WTC11 (cell line): ENCODE measurements at regions not wholly inside any gene's neighbourhood (a gene's known extent, or its start where the extent isn't known, plus 50 kb on each side); places are given as distances from the start of the nearest gene placed in this dataset.

Experiments
- ATAC-seq: fragments of 200-7000 bp; cut with Tn5 transposase; 2 replicates; pipeline ENCODE4 v1.10.0; 2021; ENCODE audit warnings: mild to moderate bottlenecking, moderate library complexity
- CTCF ChIA-PET: fragments of 300-600 bp; sonication (Branson Sonifier 250); formaldehyde crosslinking; loops from one replicate; lab custom pipeline; 2021; ENCODE audit warnings: antibody characterized with exemption; lab: Charles Lee
- POLR2A ChIA-PET: fragments of 350-600 bp; sonication (Branson Sonifier 250); formaldehyde crosslinking; loops from one replicate; lab custom pipeline; 2021; ENCODE audit warnings: antibody characterized with exemption; lab: Charles Lee
- DNase-seq: peaks from one replicate; pipeline ENCODE4 v3.0.0; 2021; ENCODE audit warnings: low spot score
- H3K27ac Mint-ChIP-seq: 2 replicates; pipeline ENCODE4 v1.8.0; 2021; ENCODE audit warnings: mixed read lengths
- H3K27me3 Mint-ChIP-seq: 2 replicates; pipeline ENCODE4 v1.8.0; 2021; ENCODE audit warnings: low read depth, mild to moderate bottlenecking, moderate library complexity, mixed read lengths
- H3K36me3 Mint-ChIP-seq: 2 replicates; pipeline ENCODE4 v1.8.0; 2021; ENCODE audit warnings: mixed read lengths
- H3K4me1 Mint-ChIP-seq: 2 replicates; pipeline ENCODE4 v1.8.0; 2022; ENCODE audit warnings: mixed read lengths
- H3K4me3 Mint-ChIP-seq: 2 replicates; pipeline ENCODE4 v1.8.0; 2021; ENCODE audit warnings: mild to moderate bottlenecking, moderate library complexity, mixed read lengths
- H3K9me3 Mint-ChIP-seq: 2 replicates; pipeline ENCODE4 v1.8.0; 2021; ENCODE audit warnings: mixed read lengths
- ARID4B ChIP-seq: sonication (generic); formaldehyde crosslinking; IDR thresholded peaks from 2 replicates; pipeline ENCODE4 v1.8.0; 2023; ENCODE audit warnings: missing genetic modification reagents, mild to moderate bottlenecking, borderline replicate concordance
- ATF1 ChIP-seq: sonication (generic); formaldehyde crosslinking; IDR thresholded peaks from 2 replicates; pipeline ENCODE4 v1.8.1; 2023; ENCODE audit warnings: mild to moderate bottlenecking, moderate library complexity, missing genetic modification reagents
- ATF2 ChIP-seq: sonication (generic); formaldehyde crosslinking; IDR thresholded peaks from 2 replicates; pipeline ENCODE4 v1.8.1; 2022; ENCODE audit warnings: low read depth, missing genetic modification reagents, borderline replicate concordance
- CTCF ChIP-seq: fragments of 200-600 bp; IDR thresholded peaks from 2 replicates; pipeline ENCODE4 v1.8.0; 2022; ENCODE audit warnings: antibody characterized with exemption
- IRF1 ChIP-seq: sonication (generic); formaldehyde crosslinking; IDR thresholded peaks from 2 replicates; pipeline ENCODE4 v1.8.0; 2023; ENCODE audit warnings: missing genetic modification reagents
- JUN ChIP-seq: sonication (generic); formaldehyde crosslinking; IDR thresholded peaks from 2 replicates; pipeline ENCODE4 v1.8.0; 2023; ENCODE audit warnings: mild to moderate bottlenecking, missing genetic modification reagents
- KAT7 ChIP-seq: sonication (generic); formaldehyde crosslinking; IDR thresholded peaks from 2 replicates; pipeline ENCODE4 v1.8.1; 2023; ENCODE audit warnings: missing genetic modification reagents, mild to moderate bottlenecking, borderline replicate concordance
- MXD4 ChIP-seq: fragments of 250-450 bp; sonication (Bioruptor Pico); IDR thresholded peaks from 2 replicates; pipeline ENCODE4 v1.8.0; 2021; ENCODE audit warnings: mild to moderate bottlenecking, moderate library complexity, borderline replicate concordance
- NFATC4 ChIP-seq: fragments of 250-450 bp; sonication (Bioruptor Pico); IDR thresholded peaks from 2 replicates; pipeline ENCODE4 v1.9.0; 2021; ENCODE audit warnings: mild to moderate bottlenecking
- NR1H2 ChIP-seq: sonication (generic); formaldehyde crosslinking; IDR thresholded peaks from 2 replicates; pipeline ENCODE4 v1.9.0; 2021; ENCODE audit warnings: mild to moderate bottlenecking, moderate library complexity, missing genetic modification reagents
- PRDM15 ChIP-seq: sonication (generic); formaldehyde crosslinking; IDR thresholded peaks from 2 replicates; pipeline ENCODE4 v1.8.0; 2022; ENCODE audit warnings: missing genetic modification reagents
- RORB ChIP-seq: fragments of 250-450 bp; sonication (Bioruptor Pico); IDR thresholded peaks from 2 replicates; pipeline ENCODE4 v1.9.0; 2021; ENCODE audit warnings: mild to moderate bottlenecking
- USF2 ChIP-seq: sonication (generic); formaldehyde crosslinking; IDR thresholded peaks from 2 replicates; pipeline ENCODE4 v1.8.1; 2023; ENCODE audit warnings: mild to moderate bottlenecking, missing genetic modification reagents, moderate library complexity
- ZBTB43 ChIP-seq: sonication (generic); formaldehyde crosslinking; IDR thresholded peaks from 2 replicates; pipeline ENCODE4 v1.8.1; 2023; ENCODE audit warnings: mild to moderate bottlenecking, missing genetic modification reagents
- ZNF263 ChIP-seq: sonication (generic); formaldehyde crosslinking; IDR thresholded peaks from 2 replicates; pipeline ENCODE4 v1.8.1; 2022; ENCODE audit warnings: low read depth, mild to moderate bottlenecking, moderate library complexity, missing genetic modification reagents
- ZNF416 ChIP-seq: fragments of 250-450 bp; sonication (Bioruptor Pico); IDR thresholded peaks from 2 replicates; pipeline ENCODE4 v1.9.0; 2021; ENCODE audit warnings: mild to moderate bottlenecking, inconsistent platforms
- ZNF423 ChIP-seq: fragments of 250-450 bp; sonication (Bioruptor Pico); IDR thresholded peaks from 2 replicates; pipeline ENCODE4 v2.1.2; 2022; ENCODE audit warnings: mild to moderate bottlenecking, moderate library complexity
- ZSCAN18 ChIP-seq: fragments of 250-450 bp; sonication (Bioruptor Pico); IDR thresholded peaks from 2 replicates; pipeline ENCODE4 v2.1.2; 2022; ENCODE audit warnings: mild to moderate bottlenecking, moderate library complexity

GRCh38 chr9:29211003-29211579 lies 1637.8 kb upstream of the C9orf72 start:
- H3K4me1 Mint-ChIP-seq, result peaks cover 37% of the 10 kb centered on the region
- DNase-seq, result no peak
- H3K4me3 Mint-ChIP-seq, result peak overlapping the region; percentile 89
- H3K27ac Mint-ChIP-seq, result no peak overlapping the region
- TF ChIP-seq ZBTB43 (no peak), MXD4 (no peak), ATF1 (CRISPR knock-in tag) (no peak), ZNF423 (no peak), ATF2 (no peak), PRDM15 (CRISPR knock-in tag) (no peak), ARID4B (CRISPR knock-in tag) (no peak), ZSCAN18 (no peak), RORB (CRISPR knock-in tag) (no peak), NFATC4 (CRISPR knock-in tag) (no peak), ZNF263 (CRISPR knock-in tag) (no peak), IRF1 (no peak), CTCF (no peak), JUN (CRISPR knock-in tag) (no peak), KAT7 (CRISPR knock-in tag) (no peak), ZNF416 (CRISPR knock-in tag) (no peak), USF2 (CRISPR knock-in tag) (no peak), NR1H2 (CRISPR knock-in tag) (no peak)
- TF ChIP-seq, all 79 proteins: peak for 0
- ChIA-PET POLR2A (no interaction called here), CTCF (interaction anchor here (1.0 to 4.1 kb wide), 4 partner anchors 14 to 487 kb away, joined by 3 to 29 read pairs (median 12); no protein-coding TSS in a partner anchor)
- ATAC-seq, result no peak
- H3K27me3 Mint-ChIP-seq, result peaks cover 32% of the 10 kb centered on the region
- no peaks in the 10 kb centered on the region for H3K36me3 Mint-ChIP-seq
- no peaks in the 10 kb centered on the region for H3K9me3 Mint-ChIP-seq
